ENCODE measurements at regions not wholly inside any gene's neighbourhood (a gene's known extent, or its start where the extent isn't known, plus 50 kb on each side); places are given as distances from the start of the nearest gene placed in this dataset.

GRCh38 chr2:210814251-210815025 is 258.0 kb downstream of the CPS1 start:
- no peak for DNase-seq (ENCODE audit: low read depth, low spot score)
- POLR2A ChIA-PET, result no interaction called here
- no peak overlapping the region for H3K4me3 ChIP-seq (ENCODE audit: low read depth, low read length)
- TF ChIP-seq CTCF (IDR thresholded peaks at IDR 0.05; ENCODE audit: insufficient read depth, low read length, missing control alignments), result no peak
- CTCF ChIA-PET, result no interaction called here

- ChIA-PET POLR2A (no interaction called here), CTCF (no interaction called here)
- no peak overlapping the region for H3K4me3 ChIP-seq (ENCODE audit: low read depth, low read length)
- no peak for DNase-seq (ENCODE audit: low read depth, low spot score)
- no peak for TF ChIP-seq CTCF (IDR thresholded peaks at IDR 0.05; ENCODE audit: insufficient read depth, low read length, missing control alignments)
These were observed 260.4 kb downstream of the CPS1 start for GRCh38 chr2:210816769-210817168.

GRCh38 chr2:210818473-210818872 is 262.1 kb downstream of the CPS1 start:
- DNase-seq (ENCODE audit: low read depth, low spot score), result no peak
- ChIA-PET POLR2A (no interaction called here), CTCF (no interaction called here)
- H3K4me3 ChIP-seq (ENCODE audit: low read depth, low read length), result no peak overlapping the region
- no peak for TF ChIP-seq CTCF (IDR thresholded peaks at IDR 0.05; ENCODE audit: insufficient read depth, low read length, missing control alignments)

GRCh38 chr2:210833403-210833802 is 277.0 kb downstream of the CPS1 start:
- no peak for TF ChIP-seq CTCF (IDR thresholded peaks at IDR 0.05; ENCODE audit: insufficient read depth, low read length, missing control alignments)
- DNase-seq (ENCODE audit: low read depth, low spot score), result no peak
- ChIA-PET CTCF (no interaction called here), POLR2A (no interaction called here)
- no peak overlapping the region for H3K4me3 ChIP-seq (ENCODE audit: low read depth, low read length)

- DNase-seq (ENCODE audit: low read depth, low spot score), result no peak
- H3K4me3 ChIP-seq (ENCODE audit: low read depth, low read length), result no peak overlapping the region
- POLR2A ChIA-PET, result no interaction called here
- CTCF ChIA-PET, result no interaction called here
- TF ChIP-seq CTCF (IDR thresholded peaks at IDR 0.05; ENCODE audit: insufficient read depth, low read length, missing control alignments), result no peak
These were observed 282.6 kb downstream of the CPS1 start for GRCh38 chr2:210839034-210839433.

GRCh38 chr2:210839450-210839849 is 283.1 kb downstream of the CPS1 start:
- no peak for TF ChIP-seq CTCF (IDR thresholded peaks at IDR 0.05; ENCODE audit: insufficient read depth, low read length, missing control alignments)
- no peak for DNase-seq (ENCODE audit: low read depth, low spot score)
- CTCF ChIA-PET, result no interaction called here
- no peak overlapping the region for H3K4me3 ChIP-seq (ENCODE audit: low read depth, low read length)
- POLR2A ChIA-PET, result no interaction called here
